GM12878 (cell line): ENCODE measurements at regions not wholly inside any gene's neighbourhood (a gene's known extent, or its start where the extent isn't known, plus 50 kb on each side); places are given as distances from the start of the nearest gene placed in this dataset.

Source experiments
- ATAC-seq: fragments of 200-7000 bp; cut with Tn5 transposase; 3 replicates; pipeline ENCODE4 v1.9.1; 2020; ENCODE audit warnings: mild to moderate bottlenecking, moderate library complexity
- BruUV-seq: library from RNA; stranded (reverse); fragments of 400-500 nt; replicated peaks from 2 replicates; lab custom pipeline; 2021; lab: Mats Ljungman, UMichigan
- CTCF ChIA-PET: fragments of 300-600 bp; sonication (Branson Sonifier 250); formaldehyde crosslinking; extraction: SDS; loops from one replicate; lab custom pipeline; 2021; ENCODE audit warnings: inconsistent platforms; lab: Yijun Ruan, JAX
- POLR2A ChIA-PET: fragments of 350-600 bp; formaldehyde crosslinking; extraction: SDS; loops from one replicate; lab custom pipeline; 2021; ENCODE audit warnings: inconsistent platforms; lab: Charles Lee
- RAD21 ChIA-PET: fragments of 300-600 bp; sonication (Branson Sonifier 250); formaldehyde crosslinking; loops from one replicate; lab custom pipeline; 2023; ENCODE audit warnings: antibody characterized with exemption; ENCODE audit not compliant: unreplicated experiment; lab: Charles Lee
- SMC1A ChIA-PET: fragments of 300-600 bp; sonication (Branson Sonifier 250); formaldehyde crosslinking; loops from one replicate; lab custom pipeline; 2023; ENCODE audit not compliant: unreplicated experiment, uncharacterized antibody; lab: Charles Lee
- DNase-seq: peaks from one replicate; pipeline ENCODE4 v3.0.0-alpha.2; 2011; ENCODE audit warnings: low read depth, low spot score
- FAIRE-seq: peaks from 3 replicates; lab custom pipeline; 2011; peaks lifted over from hg19 to GRCh38; lab: Jason Lieb, UNC
- H2AFZ ChIP-seq: 2 replicates; pipeline ENCODE4 v1.6.0; 2011; ENCODE audit warnings: low read depth, low read length, control low read depth; ENCODE audit not compliant: control insufficient read depth
- H3K27ac ChIP-seq: 2 replicates; pipeline ENCODE4 v1.5.1; 2011; ENCODE audit warnings: control low read depth; ENCODE audit not compliant: control insufficient read depth, insufficient read depth
- H3K27me3 ChIP-seq, 2 experiments: replicated peaks in 1 of 2; 2 replicates each; pipeline versions ENCODE4 v1.6.0 to v1.6.1; 2011; ENCODE audit warnings: low read length in 1 of 2; ENCODE audit not compliant: control insufficient read depth in 2 of 2, insufficient read depth in 2 of 2
- H3K36me3 ChIP-seq, 2 experiments: 2 replicates each; pipeline ENCODE4 v1.5.1; 2011; ENCODE audit warnings: low read length in 1 of 2; ENCODE audit not compliant: control insufficient read depth in 2 of 2, insufficient read depth in 2 of 2
- H3K4me1 ChIP-seq: 2 replicates; pipeline ENCODE4 v1.6.1; 2011; ENCODE audit warnings: mild to moderate bottlenecking, low read length, moderate library complexity, mixed read lengths; ENCODE audit not compliant: control insufficient read depth, insufficient read depth
- H3K4me2 ChIP-seq: 2 replicates; pipeline ENCODE4 v1.6.0; 2011; ENCODE audit warnings: control low read depth; ENCODE audit not compliant: control insufficient read depth, insufficient read depth
- H3K4me3 ChIP-seq: fragments of 200-600 bp; sonication (generic); 2 replicates; pipeline ENCODE4 v1.5.1; 2016
- H3K79me2 ChIP-seq: 2 replicates; pipeline ENCODE4 v1.6.0; 2011; ENCODE audit warnings: low read length; ENCODE audit not compliant: control insufficient read depth, insufficient read depth
- H3K9ac ChIP-seq: 2 replicates; pipeline ENCODE4 v1.8.0; 2011; ENCODE audit warnings: low read length, control low read depth, mixed read lengths; ENCODE audit not compliant: control insufficient read depth, insufficient read depth
- H3K9me3 ChIP-seq: replicated peaks from 3 replicates; pipeline ENCODE4 v1.5.1; 2011; ENCODE audit warnings: mild to moderate bottlenecking, low read length; ENCODE audit not compliant: control insufficient read depth, insufficient read depth
- H4K20me1 ChIP-seq: 2 replicates; pipeline ENCODE4 v1.6.0; 2011; ENCODE audit not compliant: control insufficient read depth, insufficient read depth
- BACH1 ChIP-seq: fragments of 450-650 bp; IDR thresholded peaks from 2 replicates; pipeline ENCODE4 v1.6.1; 2017; ENCODE audit warnings: mild to moderate bottlenecking, borderline replicate concordance
- BCLAF1 ChIP-seq: fragments of 450-650 bp; IDR thresholded peaks from 2 replicates; pipeline ENCODE4 v1.6.1; 2017; ENCODE audit warnings: antibody characterized with exemption, mild to moderate bottlenecking, moderate library complexity
- BRCA1 ChIP-seq: IDR thresholded peaks from 2 replicates; pipeline ENCODE4 v1.6.1; 2011; ENCODE audit warnings: low read depth, low read length, improper control_type of control experiment
- CBFB ChIP-seq: IDR thresholded peaks from 2 replicates; pipeline ENCODE4 v1.6.1; 2016; ENCODE audit warnings: antibody characterized with exemption, low read depth
- CHD2 ChIP-seq: IDR thresholded peaks from 2 replicates; pipeline ENCODE4 v1.6.1; 2011; ENCODE audit warnings: low read depth, low read length, improper control_type of control experiment, borderline replicate concordance
- DPF2 ChIP-seq: fragments of 450-650 bp; IDR thresholded peaks from 2 replicates; pipeline ENCODE4 v1.6.1; 2017; ENCODE audit warnings: mild to moderate bottlenecking
- ETV6 ChIP-seq, 2 experiments: fragments of 450-650 bp in 1 of 2; IDR thresholded peaks in 1 of 2; conservative IDR thresholded peaks in 1 of 2; 2 replicates each; pipeline ENCODE4 v1.6.1; 2014; ENCODE audit warnings: antibody characterized with exemption in 1 of 2, borderline replicate concordance in 1 of 2, low read depth in 1 of 2, mild to moderate bottlenecking in 1 of 2, moderate library complexity in 1 of 2
- GATAD2B ChIP-seq: fragments of 450-650 bp; conservative IDR thresholded peaks from 2 replicates; pipeline ENCODE4 v1.6.1; 2017; ENCODE audit warnings: low read depth, mild to moderate bottlenecking, moderate library complexity
- HSF1 ChIP-seq: fragments of 150-350 bp; IDR thresholded peaks from 2 replicates; pipeline ENCODE4 v1.6.1; 2014; ENCODE audit warnings: mild to moderate bottlenecking, low read depth, low read length
- IKZF2 ChIP-seq, 2 experiments: fragments of 450-650 bp; IDR thresholded peaks; 2 replicates each; pipeline ENCODE4 v1.6.1; 2017; ENCODE audit warnings: mild to moderate bottlenecking in 2 of 2, moderate library complexity in 2 of 2
- KAT2A ChIP-seq: conservative IDR thresholded peaks from 2 replicates; pipeline ENCODE4 v1.6.1; 2011; ENCODE audit warnings: low read depth, low read length; ENCODE audit not compliant: control insufficient read depth
- MEF2A ChIP-seq: IDR thresholded peaks from 2 replicates; pipeline ENCODE4 v1.6.1; 2011; ENCODE audit warnings: low read depth, mild to moderate bottlenecking, low read length, moderate library complexity; ENCODE audit not compliant: insufficient read depth
- PAX8 ChIP-seq: fragments of 450-650 bp; IDR thresholded peaks from 2 replicates; pipeline ENCODE4 v1.6.1; 2017; ENCODE audit warnings: mild to moderate bottlenecking, moderate library complexity
- POLR2A ChIP-seq: IDR thresholded peaks from 2 replicates; pipeline ENCODE4 v1.6.1; 2011; ENCODE audit warnings: low read depth, mild to moderate bottlenecking, low read length
- SKIL ChIP-seq: fragments of 450-650 bp; IDR thresholded peaks from 2 replicates; pipeline ENCODE4 v1.6.1; 2017; ENCODE audit warnings: mild to moderate bottlenecking, low read depth, inconsistent platforms; ENCODE audit not compliant: poor library complexity, severe bottlenecking
- SMARCA5 ChIP-seq: fragments of 450-650 bp; IDR thresholded peaks from 2 replicates; pipeline ENCODE4 v1.6.1; 2017; ENCODE audit warnings: mild to moderate bottlenecking
- SP1 ChIP-seq: IDR thresholded peaks from one replicate; pipeline ENCODE4 v1.6.1; 2011; ENCODE audit warnings: low read depth, low read length
- SPI1 ChIP-seq: IDR thresholded peaks from 2 replicates; pipeline ENCODE4 v1.6.1; 2011; ENCODE audit warnings: low read depth, mild to moderate bottlenecking, low read length, moderate library complexity, borderline replicate concordance; ENCODE audit not compliant: insufficient read depth
- WGBS: methylation state at CpG from one replicate; pipeline ENCODE4 v1.1.6; 2016; ENCODE audit warnings: low lambda C conversion rate; ENCODE audit not compliant: insufficient replicate concordance, insufficient coverage; ENCODE audit errors: missing lambda C conversion rate; 5-methylcytosine and 5-hydroxymethylcytosine counted together
- in situ Hi-C: fragments of 300-500 bp; cut with MboI; formaldehyde crosslinking; loops from 9 replicates; pipeline ENCODE4 v1.14.3; 2018; ENCODE audit warnings: mixed read lengths
- intact Hi-C: fragments of 100-400 bp; cut with micrococcal nuclease; formaldehyde crosslinking; loops from one replicate; pipeline ENCODE4 v1.14.2; 2022; ENCODE audit not compliant: unreplicated experiment

GRCh38 chr12:87406926-87407325, 622.3 kb downstream of the C12orf50 start:
- H3K27ac ChIP-seq: no peak overlapping the region
- no peaks in the 10 kb centered on the region for H3K79me2 ChIP-seq
- SMC1A ChIA-PET: no interaction called here
- DNase-seq: no peak
- WGBS: 23% methylated on average over 1 of the region's 1 CpG
- in situ Hi-C loops (no loop called here), intact Hi-C loops (no loop called here)
- no peaks in the 10 kb centered on the region for H4K20me1 ChIP-seq
- H3K9ac ChIP-seq: no peak overlapping the region
- H3K4me1 ChIP-seq: no peaks in the 10 kb centered on the region
- TF ChIP-seq GATAD2B (no peak), ETV6 (conservative IDR thresholded peaks at IDR 0.05 in 1 of 2, IDR thresholded peaks at IDR 0.05 in 1 of 2; ENCODE audit: borderline replicate concordance in 1 of 2, low read depth in 1 of 2) (no peak), HSF1 (no peak), POLR2A (no peak), PAX8 (no peak), CBFB (no peak), BACH1 (no peak), SP1 (no peak), SKIL (no peak), SPI1 (no peak), MEF2A (no peak), BRCA1 (no peak), CHD2 (no peak), SMARCA5 (no peak), IKZF2 (IDR thresholded peaks at IDR 0.05) (no peak), KAT2A (no peak), DPF2 (no peak), BCLAF1 (no peak)
- ATAC-seq: no peak
- no peak overlapping the region for H3K4me3 ChIP-seq
- CTCF ChIA-PET: no interaction called here
- no peak for FAIRE-seq
- POLR2A ChIA-PET: no interaction called here
- RAD21 ChIA-PET: no interaction called here
- no peak overlapping the region for H3K4me2 ChIP-seq
- no TSS peak for BruUV-seq
- no peaks in the 10 kb centered on the region for H3K9me3 ChIP-seq
- H3K27me3 ChIP-seq: no peaks in the 10 kb centered on the region
- H2AFZ ChIP-seq: no peak overlapping the region
- no peaks in the 10 kb centered on the region for H3K36me3 ChIP-seq
